ENCODE measurements at regions not wholly inside any gene's neighbourhood (a gene's known extent, or its start where the extent isn't known, plus 50 kb on each side); places are given as distances from the start of the nearest gene placed in this dataset.

DNA sequence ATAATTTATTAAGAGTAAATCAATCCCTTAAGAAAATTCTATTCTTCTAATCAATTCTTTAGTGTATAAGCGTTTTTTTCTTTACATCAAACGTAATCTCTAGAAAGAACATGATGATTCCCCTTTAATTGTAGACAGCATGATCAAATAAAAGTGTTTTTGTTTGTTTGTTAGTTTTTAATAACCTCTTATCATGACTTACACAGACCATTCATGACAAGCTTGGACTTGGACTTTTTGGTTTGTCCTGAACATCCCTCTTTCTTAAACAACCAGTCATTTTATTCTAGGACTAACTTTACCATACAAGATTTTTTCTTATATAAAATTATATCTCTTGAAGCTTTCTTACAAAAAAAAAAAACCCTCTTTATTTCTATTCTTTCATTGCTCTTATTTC is 344.6 kb upstream of the SPOCK3 start (continued):
- TF ChIP-seq MAFK (IDR thresholded peaks at IDR 0.05; ENCODE audit: low read depth, low read length): no peak
- TF ChIP-seq RFX5 (IDR thresholded peaks at IDR 0.05; ENCODE audit: borderline replicate concordance, low read depth, low read length): no peak
- no peak for TF ChIP-seq SUZ12 (IDR thresholded peaks at IDR 0.05; ENCODE audit: low read length)
